GM10248 (cell line): ENCODE measurements at regions not wholly inside any gene's neighbourhood (a gene's known extent, or its start where the extent isn't known, plus 50 kb on each side); places are given as distances from the start of the nearest gene placed in this dataset.
"Not testable (repeated sequence)": the region's sequence is repeated elsewhere in the genome, so short reads cannot be mapped to it uniquely, and the experiment has no call there.

ENCODE experiments used
- CTCF ChIA-PET: fragments of 300-600 bp; sonication (Branson Sonifier 250); formaldehyde crosslinking; extraction: SDS; loops from one replicate; lab custom pipeline; 2021; ENCODE audit warnings: antibody characterized with exemption; lab: Yijun Ruan, JAX
- POLR2A ChIA-PET: fragments of 350-650 bp; sonication (Branson Sonifier 250); formaldehyde crosslinking; extraction: SDS; loops from one replicate; lab custom pipeline; 2020; ENCODE audit warnings: antibody characterized with exemption; lab: Yijun Ruan, JAX
- DNase-seq: peaks from one replicate; pipeline ENCODE4 v3.0.0; 2012; ENCODE audit errors: extremely low spot score
- TF ChIP-seq, protein P1 (sequence below): IDR thresholded peaks from 2 replicates; pipeline ENCODE4 v1.5.1; 2012; ENCODE audit warnings: mild to moderate bottlenecking, low read depth; ENCODE audit errors: extremely low read depth, missing control alignments, control extremely low read depth

DNA sequence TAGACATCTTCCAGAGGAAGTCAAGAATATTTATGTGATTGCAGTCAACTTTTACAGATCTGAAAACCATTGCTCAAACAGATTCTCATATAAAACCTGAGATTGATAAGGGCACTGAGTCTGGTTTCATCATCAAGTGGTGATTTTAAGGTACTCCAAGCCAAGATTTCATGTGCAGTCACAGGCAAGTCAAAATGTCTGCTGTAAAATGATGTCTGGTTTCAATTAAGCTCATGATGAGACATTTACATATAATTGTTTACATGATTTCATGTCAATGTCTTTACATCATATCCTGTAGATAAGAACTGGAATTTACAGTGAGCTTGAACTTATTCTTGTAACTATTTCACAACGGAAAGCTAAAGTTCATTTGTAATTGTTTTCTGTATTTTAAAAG, 1215.5 kb downstream of the ROBO2 start:
- TF ChIP-seq, protein P1, sequence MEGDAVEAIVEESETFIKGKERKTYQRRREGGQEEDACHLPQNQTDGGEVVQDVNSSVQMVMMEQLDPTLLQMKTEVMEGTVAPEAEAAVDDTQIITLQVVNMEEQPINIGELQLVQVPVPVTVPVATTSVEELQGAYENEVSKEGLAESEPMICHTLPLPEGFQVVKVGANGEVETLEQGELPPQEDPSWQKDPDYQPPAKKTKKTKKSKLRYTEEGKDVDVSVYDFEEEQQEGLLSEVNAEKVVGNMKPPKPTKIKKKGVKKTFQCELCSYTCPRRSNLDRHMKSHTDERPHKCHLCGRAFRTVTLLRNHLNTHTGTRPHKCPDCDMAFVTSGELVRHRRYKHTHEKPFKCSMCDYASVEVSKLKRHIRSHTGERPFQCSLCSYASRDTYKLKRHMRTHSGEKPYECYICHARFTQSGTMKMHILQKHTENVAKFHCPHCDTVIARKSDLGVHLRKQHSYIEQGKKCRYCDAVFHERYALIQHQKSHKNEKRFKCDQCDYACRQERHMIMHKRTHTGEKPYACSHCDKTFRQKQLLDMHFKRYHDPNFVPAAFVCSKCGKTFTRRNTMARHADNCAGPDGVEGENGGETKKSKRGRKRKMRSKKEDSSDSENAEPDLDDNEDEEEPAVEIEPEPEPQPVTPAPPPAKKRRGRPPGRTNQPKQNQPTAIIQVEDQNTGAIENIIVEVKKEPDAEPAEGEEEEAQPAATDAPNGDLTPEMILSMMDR, result no peak
- CTCF ChIA-PET, result no interaction called here
- DNase-seq, result no peak
- POLR2A ChIA-PET, result no interaction called here

- ChIA-PET POLR2A (no interaction called here), CTCF (no interaction called here)
- DNase-seq, result no peak
- TF ChIP-seq, protein P1, result no peak
Observed at GRCh38 chr3:78256123-78256522, 1216.2 kb downstream of the ROBO2 start.

DNA sequence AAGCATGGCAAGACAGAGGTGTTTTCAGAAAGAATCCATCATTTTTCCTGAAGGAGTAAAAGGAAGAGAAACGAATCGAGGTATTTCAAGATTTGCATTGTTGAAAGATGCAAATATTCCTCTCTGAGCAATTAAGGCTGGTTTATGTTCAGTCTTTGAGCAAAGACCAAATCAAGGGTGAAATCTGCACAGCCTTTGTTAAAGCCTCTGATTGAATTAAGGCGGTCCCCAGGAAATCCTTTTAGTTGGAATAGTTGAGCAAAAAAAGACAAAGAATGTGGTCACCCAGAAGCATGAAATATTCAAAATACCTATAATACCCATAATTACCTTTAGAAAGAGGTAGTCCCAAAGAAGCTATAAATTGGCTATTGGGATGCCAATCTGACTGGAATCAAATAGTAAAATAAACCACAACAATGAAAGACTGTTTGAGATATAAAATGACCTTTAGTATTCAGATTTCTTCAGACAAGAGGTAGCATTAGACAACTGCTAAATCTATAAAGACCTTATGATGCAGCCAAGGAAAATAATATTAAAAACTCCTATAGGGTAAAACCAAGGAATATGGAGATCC, 1218.1 kb downstream of the ROBO2 start:
- TF ChIP-seq, protein P1, result no peak
- POLR2A ChIA-PET, result no interaction called here
- CTCF ChIA-PET, result no interaction called here
- no peak for DNase-seq

DNA sequence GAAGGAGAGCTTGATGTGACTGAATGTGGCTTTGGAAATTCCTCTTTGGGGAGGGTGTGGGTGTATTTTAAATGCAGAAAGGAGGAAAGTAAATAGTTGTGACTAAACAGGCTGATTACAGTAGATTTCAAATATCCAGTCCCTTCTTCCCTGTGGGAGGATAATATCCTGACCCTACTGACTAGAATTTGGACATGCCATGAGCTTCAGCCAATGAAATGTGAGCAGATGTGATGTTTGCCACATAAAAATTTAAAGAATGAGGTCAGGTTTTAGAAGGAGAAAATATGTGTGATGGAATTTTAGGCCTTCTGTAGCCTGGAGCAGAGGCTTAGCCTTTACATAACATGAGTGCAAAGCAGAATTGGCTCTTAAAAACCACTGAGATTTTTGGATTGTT, 1218.9 kb downstream of the ROBO2 start:
- ChIA-PET POLR2A (no interaction called here), CTCF (no interaction called here)
- DNase-seq, result no peak
- TF ChIP-seq, protein P1, result no peak

DNA sequence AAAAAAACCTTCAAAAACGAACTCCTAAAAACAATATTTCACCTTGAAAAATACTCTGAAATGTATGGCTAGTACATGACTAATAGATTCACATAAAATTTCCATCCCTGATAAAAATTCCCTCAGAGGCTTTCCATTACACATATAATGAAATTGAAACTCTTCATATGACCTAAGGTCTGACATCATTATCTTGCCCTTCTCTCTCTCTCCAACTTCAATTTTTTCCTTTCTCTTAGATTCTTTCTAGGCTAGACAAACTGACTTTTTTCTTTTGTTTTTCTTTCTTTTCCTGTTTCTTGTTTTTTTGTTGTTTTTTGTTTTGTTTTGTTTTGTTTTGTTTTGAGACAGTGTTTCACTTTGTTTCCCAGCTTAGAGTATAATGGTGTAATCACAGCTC, 1220.5 kb downstream of the ROBO2 start:
- POLR2A ChIA-PET, result no interaction called here
- no peak for DNase-seq
- CTCF ChIA-PET, result interaction anchor here (0.8 to 2.4 kb wide), 4 partner anchors 8 to 17 kb away, joined by 3 to 10 read pairs (median 3); no protein-coding TSS in a partner anchor
- TF ChIP-seq, protein P1, result no peak

GRCh38 chr3:78266550-78266949, 1226.7 kb downstream of the ROBO2 start:
- POLR2A ChIA-PET, CTCF ChIA-PET, DNase-seq: not testable (repeated sequence)

- DNase-seq, result no peak
- ChIA-PET POLR2A (no interaction called here), CTCF (no interaction called here)
- TF ChIP-seq, protein P1, result no peak
Observed at GRCh38 chr3:78267235-78267634, 1227.3 kb downstream of the ROBO2 start.
